GM21619 (cell line): ENCODE measurements at regions not wholly inside any gene's neighbourhood (a gene's known extent, or its start where the extent isn't known, plus 50 kb on each side); places are given as distances from the start of the nearest gene placed in this dataset.
"Not testable (repeated sequence)": the region's sequence is repeated elsewhere in the genome, so short reads cannot be mapped to it uniquely, and the experiment has no call there.

Source experiments
- ATAC-seq: cut with Tn5 transposase; IDR thresholded peaks from one replicate; pipeline ENCODE4 v1.9.1; 2021; ENCODE audit not compliant: unreplicated experiment

- no peak for ATAC-seq
Observed at GRCh38 chr15:69597061-69597592, 144.5 kb downstream of the RPLP1 start.

- no peak for ATAC-seq
Observed at GRCh38 chr15:69599271-69599670, 146.7 kb downstream of the RPLP1 start.

GRCh38 chr15:69600556-69601085 is 148.0 kb downstream of the RPLP1 start:
- ATAC-seq = no peak

GRCh38 chr15:69601711-69602504 is 149.3 kb downstream of the RPLP1 start:
- no peak for ATAC-seq

GRCh38 chr15:69602921-69603320 is 150.3 kb downstream of the RPLP1 start:
- no peak for ATAC-seq

- no peak for ATAC-seq
Observed at GRCh38 chr15:69603369-69604071, 150.9 kb downstream of the RPLP1 start.

GRCh38 chr15:69604072-69604411 is 151.4 kb downstream of the RPLP1 start:
- no peak for ATAC-seq

- ATAC-seq = no peak
Observed at GRCh38 chr15:69606144-69606543, 153.5 kb downstream of the RPLP1 start.

GRCh38 chr15:69606921-69607500 is 154.4 kb downstream of the RPLP1 start:
- no peak for ATAC-seq

GRCh38 chr15:69608661-69609060 is 156.0 kb downstream of the RPLP1 start:
- ATAC-seq = no peak

GRCh38 chr15:69609176-69609575 is 156.6 kb downstream of the RPLP1 start:
- ATAC-seq = no peak

GRCh38 chr15:69609776-69610175 is 157.2 kb downstream of the RPLP1 start:
- ATAC-seq = no peak

- no peak for ATAC-seq
Observed at GRCh38 chr15:69610277-69610676, 157.7 kb downstream of the RPLP1 start.

- no peak for ATAC-seq
Observed at GRCh38 chr15:69610858-69611257, 158.2 kb downstream of the RPLP1 start.

- no peak for ATAC-seq
Observed at GRCh38 chr15:69612112-69612511, 159.5 kb downstream of the RPLP1 start.

GRCh38 chr15:69613182-69613581 is 160.6 kb downstream of the RPLP1 start:
- ATAC-seq = no peak

GRCh38 chr15:69613988-69614387 is 161.4 kb downstream of the RPLP1 start:
- no peak for ATAC-seq

GRCh38 chr15:69615736-69616135 is 163.1 kb downstream of the RPLP1 start:
- ATAC-seq = no peak

GRCh38 chr15:69616558-69616957 is 163.9 kb downstream of the RPLP1 start:
- no peak for ATAC-seq

GRCh38 chr15:69617144-69617543 is 164.5 kb downstream of the RPLP1 start:
- not testable (repeated sequence) for ATAC-seq

GRCh38 chr15:69623392-69624154 is 171.0 kb downstream of the RPLP1 start:
- ATAC-seq = no peak
